ENCODE measurements at regions not wholly inside any gene's neighbourhood (a gene's known extent, or its start where the extent isn't known, plus 50 kb on each side); places are given as distances from the start of the nearest gene placed in this dataset.

- Histone ChIP-seq H3K27me3 (ENCODE audit: low read depth, low read length) (no peaks in the 10 kb centered on the region), H4K20me1 (ENCODE audit: insufficient read depth, low read length) (no peaks in the 10 kb centered on the region), H3K36me3 (replicated peaks; ENCODE audit: low read depth, low read length) (no peaks in the 10 kb centered on the region), H3K4me1 (ENCODE audit: low read length) (peaks cover 10% of the 10 kb centered on the region), H3K9me3 (ENCODE audit: insufficient read depth, low read length) (no peaks in the 10 kb centered on the region), H3K79me2 (ENCODE audit: low read length) (no peaks in the 10 kb centered on the region), H3K27ac (ENCODE audit: low read length) (no peak overlapping the region), H2AFZ (ENCODE audit: low read depth, low read length) (no peak overlapping the region), H3K9ac (ENCODE audit: low read length) (no peak overlapping the region), H3K4me2 (ENCODE audit: low read length) (no peak overlapping the region), H3K4me3 (ENCODE audit: low read length) (no peak overlapping the region)
- TF ChIP-seq EZH2phosphoT487 (IDR thresholded peaks at IDR 0.05; ENCODE audit: low read depth) (no peak), CTCF (IDR thresholded peaks at IDR 0.05; ENCODE audit: low read depth, low read length) (no peak)
Observed at GRCh38 chr4:98210281-98210680, 50.9 kb upstream of the RAP1GDS1 start.

- Histone ChIP-seq H3K4me2 (ENCODE audit: low read length) (no peak overlapping the region), H3K4me3 (ENCODE audit: low read length) (no peak overlapping the region), H3K36me3 (replicated peaks; ENCODE audit: low read depth, low read length) (no peaks in the 10 kb centered on the region), H2AFZ (ENCODE audit: low read depth, low read length) (peak overlapping the region; percentile 52; the same call in 1 of the 2 replicates), H3K79me2 (ENCODE audit: low read length) (no peaks in the 10 kb centered on the region), H4K20me1 (ENCODE audit: insufficient read depth, low read length) (no peaks in the 10 kb centered on the region), H3K27me3 (ENCODE audit: low read depth, low read length) (no peaks in the 10 kb centered on the region), H3K9me3 (ENCODE audit: insufficient read depth, low read length) (no peaks in the 10 kb centered on the region), H3K27ac (ENCODE audit: low read length) (no peak overlapping the region), H3K4me1 (ENCODE audit: low read length) (peaks cover 18% of the 10 kb centered on the region), H3K9ac (ENCODE audit: low read length) (no peak overlapping the region)
- TF ChIP-seq EZH2phosphoT487 (IDR thresholded peaks at IDR 0.05; ENCODE audit: low read depth): no peak
Observed at GRCh38 chr4:98209111-98209510, 52.1 kb upstream of the RAP1GDS1 start.

- H4K20me1 ChIP-seq (ENCODE audit: insufficient read depth, low read length): no peaks in the 10 kb centered on the region
- H3K4me3 ChIP-seq (ENCODE audit: low read length): peak overlapping the region; percentile 70
- peak overlapping the region; percentile 98 for H3K27ac ChIP-seq (ENCODE audit: low read length)
- no peaks in the 10 kb centered on the region for H3K79me2 ChIP-seq (ENCODE audit: low read length)
- peak overlapping the region; percentile 89 for H3K4me2 ChIP-seq (ENCODE audit: low read length)
- peaks cover 11% of the 10 kb centered on the region for H3K36me3 ChIP-seq (replicated peaks; ENCODE audit: low read depth, low read length)
- TF ChIP-seq EZH2phosphoT487 (IDR thresholded peaks at IDR 0.05; ENCODE audit: low read depth): no peak
- no peak for TF ChIP-seq CTCF (IDR thresholded peaks at IDR 0.05; ENCODE audit: low read depth, low read length)
- no peak overlapping the region for H2AFZ ChIP-seq (ENCODE audit: low read depth, low read length)
- peaks cover 7% of the 10 kb centered on the region; the same call in 1 of the 2 replicates for H3K9me3 ChIP-seq (ENCODE audit: insufficient read depth, low read length)
- H3K9ac ChIP-seq (ENCODE audit: low read length): peak overlapping the region; percentile 82
- H3K4me1 ChIP-seq (ENCODE audit: low read length): peaks cover 35% of the 10 kb centered on the region
- H3K27me3 ChIP-seq (ENCODE audit: low read depth, low read length): no peaks in the 10 kb centered on the region
Observed at GRCh38 chr4:98204236-98204553, 57.0 kb upstream of the RAP1GDS1 start.

- Histone ChIP-seq H3K4me1 (ENCODE audit: low read length) (peaks cover 32% of the 10 kb centered on the region), H3K9ac (ENCODE audit: low read length) (peak overlapping the region; percentile 82), H3K4me3 (ENCODE audit: low read length) (peak overlapping the region; percentile 70), H3K36me3 (replicated peaks; ENCODE audit: low read depth, low read length) (peaks cover 11% of the 10 kb centered on the region), H3K4me2 (ENCODE audit: low read length) (peak overlapping the region; percentile 89), H3K27ac (ENCODE audit: low read length) (peak overlapping the region; percentile 98), H2AFZ (ENCODE audit: low read depth, low read length) (peak overlapping the region; percentile 32; the same call in 1 of the 2 replicates), H3K27me3 (ENCODE audit: low read depth, low read length) (no peaks in the 10 kb centered on the region), H3K79me2 (ENCODE audit: low read length) (no peaks in the 10 kb centered on the region), H4K20me1 (ENCODE audit: insufficient read depth, low read length) (no peaks in the 10 kb centered on the region), H3K9me3 (ENCODE audit: insufficient read depth, low read length) (peaks cover 7% of the 10 kb centered on the region; the same call in 1 of the 2 replicates)
- TF ChIP-seq CTCF (IDR thresholded peaks at IDR 0.05; ENCODE audit: low read depth, low read length): no peak
- no peak for TF ChIP-seq EZH2phosphoT487 (IDR thresholded peaks at IDR 0.05; ENCODE audit: low read depth)
Observed at GRCh38 chr4:98203332-98204235, 57.6 kb upstream of the RAP1GDS1 start.

Measured in OCI-LY3 (cell line).